IPS-15b (cell line): ENCODE measurements at regions not wholly inside any gene's neighbourhood (a gene's known extent, or its start where the extent isn't known, plus 50 kb on each side); places are given as distances from the start of the nearest gene placed in this dataset.

ENCODE experiments used
- H3K27me3 ChIP-seq: one replicate; pipeline ENCODE4 v1.6.1; 2013; ENCODE audit warnings: low read length; ENCODE audit not compliant: control insufficient read depth, insufficient read depth
- H3K36me3 ChIP-seq: one replicate; pipeline ENCODE4 v1.6.1; 2013; ENCODE audit warnings: low read length; ENCODE audit not compliant: control insufficient read depth, insufficient read depth
- H3K4me1 ChIP-seq: one replicate; pipeline ENCODE4 v1.6.1; 2013; ENCODE audit warnings: mild to moderate bottlenecking, low read length; ENCODE audit not compliant: control insufficient read depth, insufficient read depth
- H3K4me3 ChIP-seq: one replicate; pipeline ENCODE4 v1.5.1; 2013; ENCODE audit warnings: low read depth, low read length
- H3K9ac ChIP-seq: one replicate; pipeline ENCODE4 v1.6.1; 2013; ENCODE audit warnings: low read depth, mild to moderate bottlenecking, low read length
- H3K9me3 ChIP-seq: one replicate; pipeline ENCODE4 v1.6.1; 2013; ENCODE audit warnings: mild to moderate bottlenecking, low read length; ENCODE audit not compliant: control insufficient read depth, insufficient read depth

DNA sequence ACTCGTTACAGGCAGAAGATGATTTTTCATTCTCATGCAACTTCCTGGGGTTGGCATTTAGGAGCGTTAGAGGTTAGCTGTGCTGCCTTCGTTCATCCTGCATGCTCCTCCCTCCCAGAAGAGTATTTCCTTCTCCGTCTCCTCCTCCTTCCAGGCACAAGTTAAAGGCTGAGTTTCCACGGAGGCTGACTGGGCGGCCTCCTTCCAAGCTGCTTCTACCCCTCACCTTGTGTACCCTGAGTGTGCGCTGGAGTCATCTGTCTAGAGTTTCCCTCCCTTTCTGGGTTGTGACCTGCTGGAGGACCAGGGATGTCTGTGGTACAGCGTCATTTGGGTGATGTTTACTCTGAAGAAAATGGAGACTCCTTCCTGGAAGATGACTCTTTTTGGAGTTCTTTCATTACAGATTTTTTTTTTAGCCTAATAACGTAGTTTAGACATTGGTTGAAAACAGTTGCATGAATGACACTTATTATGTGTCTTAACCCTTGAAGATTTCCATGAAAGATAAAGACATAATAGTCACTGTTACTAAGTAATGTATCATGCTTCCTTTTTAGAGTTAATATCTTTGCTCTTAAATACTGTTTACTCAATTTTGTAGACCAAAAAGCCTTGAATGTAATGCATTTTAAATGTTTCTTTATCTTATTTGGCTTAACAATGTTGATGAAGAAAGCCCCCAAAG, 146.9 kb downstream of the TENT4A start:
- Histone ChIP-seq H3K9ac (no peak overlapping the region), H3K36me3 (no peaks in the 10 kb centered on the region), H3K27me3 (no peaks in the 10 kb centered on the region), H3K4me1 (no peaks in the 10 kb centered on the region), H3K4me3 (no peak overlapping the region), H3K9me3 (no peaks in the 10 kb centered on the region)

DNA sequence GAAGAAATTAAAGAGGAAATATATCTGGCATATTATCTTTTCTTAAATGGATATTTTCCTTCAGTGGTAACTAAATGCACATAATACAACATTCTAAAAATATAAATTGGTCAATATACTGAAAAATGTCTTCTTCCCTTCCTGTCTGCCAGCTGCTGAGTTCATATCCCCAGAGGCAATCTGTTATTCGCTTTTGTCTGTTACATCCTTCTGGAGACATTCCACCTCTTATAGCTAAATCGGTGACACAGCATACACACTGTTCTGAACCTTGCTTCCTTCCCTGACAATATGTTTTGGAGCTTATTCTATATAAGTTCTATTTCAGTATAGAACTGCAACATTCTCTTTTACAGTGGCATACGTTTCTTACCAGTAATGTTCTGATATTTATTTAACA, 147.8 kb downstream of the TENT4A start:
- no peaks in the 10 kb centered on the region for H3K36me3 ChIP-seq
- H3K27me3 ChIP-seq: no peaks in the 10 kb centered on the region
- H3K4me3 ChIP-seq: no peak overlapping the region
- no peaks in the 10 kb centered on the region for H3K4me1 ChIP-seq
- no peak overlapping the region for H3K9ac ChIP-seq
- no peaks in the 10 kb centered on the region for H3K9me3 ChIP-seq

DNA sequence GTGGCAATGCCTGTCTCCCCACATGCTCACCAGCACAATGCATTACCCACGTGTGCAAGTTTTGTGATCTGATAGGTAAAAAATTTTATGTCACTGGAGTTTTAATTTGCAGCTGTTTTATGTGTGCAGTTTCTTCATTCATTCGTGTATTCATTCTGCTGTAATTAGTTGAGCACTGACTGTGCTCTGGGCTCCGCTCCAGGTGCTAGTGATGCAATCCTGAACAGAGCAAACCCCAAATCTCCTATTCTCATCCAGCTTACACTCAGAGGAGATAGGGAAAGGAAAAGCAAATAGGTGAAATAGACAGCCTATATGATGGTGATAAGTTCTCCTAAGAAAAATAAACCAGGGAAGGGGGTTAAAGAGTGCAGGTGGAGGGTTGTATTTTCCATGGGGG, 148.4 kb downstream of the TENT4A start:
- Histone ChIP-seq H3K36me3 (no peaks in the 10 kb centered on the region), H3K4me3 (no peak overlapping the region), H3K9ac (no peak overlapping the region), H3K4me1 (no peaks in the 10 kb centered on the region), H3K9me3 (no peaks in the 10 kb centered on the region), H3K27me3 (no peaks in the 10 kb centered on the region)

DNA sequence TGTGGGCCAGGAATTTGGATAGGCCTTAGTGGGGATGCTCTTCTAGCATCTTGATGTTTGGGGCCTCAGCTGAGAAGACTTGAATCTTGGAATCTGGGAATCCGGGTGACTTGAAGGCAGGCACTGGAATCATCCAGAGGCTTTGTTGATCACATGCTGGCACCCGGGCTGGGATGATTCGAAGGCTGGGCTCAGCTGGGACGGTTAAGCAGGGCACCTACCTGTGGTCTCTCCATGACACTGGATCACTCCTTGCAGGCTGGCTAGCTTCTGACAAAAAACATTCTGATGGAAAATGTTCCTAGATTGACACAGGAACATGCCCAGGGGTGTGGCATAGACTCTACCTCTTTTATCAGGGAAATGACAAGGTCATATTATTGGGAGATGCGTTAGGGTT, 149.1 kb downstream of the TENT4A start:
- Histone ChIP-seq H3K4me1 (no peaks in the 10 kb centered on the region), H3K9me3 (no peaks in the 10 kb centered on the region), H3K36me3 (no peaks in the 10 kb centered on the region), H3K4me3 (no peak overlapping the region), H3K9ac (no peak overlapping the region), H3K27me3 (no peaks in the 10 kb centered on the region)

DNA sequence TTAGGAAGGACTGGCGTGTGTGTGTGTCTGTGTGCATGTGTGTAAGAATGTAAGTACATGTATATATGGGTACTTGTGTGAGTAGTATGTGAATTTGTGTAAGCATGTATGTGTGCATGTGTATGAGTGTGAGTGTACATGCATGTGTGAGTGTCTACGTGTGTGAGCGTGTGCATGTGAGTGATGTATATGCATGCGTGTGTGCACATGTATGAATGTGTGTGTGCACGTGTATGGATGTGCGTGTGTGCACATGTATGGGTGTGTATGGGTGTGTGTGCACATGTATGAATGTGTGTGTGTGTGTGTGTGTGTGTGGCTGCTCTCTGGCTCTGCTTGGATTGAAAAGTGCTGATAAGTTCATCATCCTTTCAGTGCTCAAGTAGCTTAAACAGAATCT, 154.5 kb downstream of the TENT4A start:
- no peaks in the 10 kb centered on the region for H3K36me3 ChIP-seq
- no peak overlapping the region for H3K9ac ChIP-seq
- H3K4me1 ChIP-seq: no peaks in the 10 kb centered on the region
- H3K4me3 ChIP-seq: no peak overlapping the region
- H3K27me3 ChIP-seq: no peaks in the 10 kb centered on the region
- no peaks in the 10 kb centered on the region for H3K9me3 ChIP-seq

DNA sequence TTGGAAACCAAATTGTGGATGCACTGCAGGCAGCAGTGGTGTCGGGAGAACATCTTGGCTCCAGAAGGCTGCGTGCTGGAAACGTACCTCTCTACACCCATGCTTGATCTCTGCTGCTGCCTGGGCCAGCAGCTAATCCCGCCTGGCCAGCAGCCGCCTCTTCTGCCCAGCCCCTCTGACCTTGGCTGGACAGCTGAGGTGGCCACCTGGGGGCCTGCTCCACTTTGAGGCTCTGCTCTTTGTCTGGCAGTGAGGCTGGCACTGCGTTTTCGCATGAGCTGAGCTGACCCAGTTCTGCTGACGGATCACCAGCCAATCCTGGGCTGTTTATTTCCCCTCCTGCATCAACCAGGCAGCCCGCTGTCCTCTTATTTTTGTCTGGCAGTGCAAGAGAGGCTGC, 154.9 kb downstream of the TENT4A start:
- Histone ChIP-seq H3K9me3 (no peaks in the 10 kb centered on the region), H3K4me1 (no peaks in the 10 kb centered on the region), H3K4me3 (no peak overlapping the region), H3K27me3 (no peaks in the 10 kb centered on the region), H3K9ac (no peak overlapping the region), H3K36me3 (no peaks in the 10 kb centered on the region)

DNA sequence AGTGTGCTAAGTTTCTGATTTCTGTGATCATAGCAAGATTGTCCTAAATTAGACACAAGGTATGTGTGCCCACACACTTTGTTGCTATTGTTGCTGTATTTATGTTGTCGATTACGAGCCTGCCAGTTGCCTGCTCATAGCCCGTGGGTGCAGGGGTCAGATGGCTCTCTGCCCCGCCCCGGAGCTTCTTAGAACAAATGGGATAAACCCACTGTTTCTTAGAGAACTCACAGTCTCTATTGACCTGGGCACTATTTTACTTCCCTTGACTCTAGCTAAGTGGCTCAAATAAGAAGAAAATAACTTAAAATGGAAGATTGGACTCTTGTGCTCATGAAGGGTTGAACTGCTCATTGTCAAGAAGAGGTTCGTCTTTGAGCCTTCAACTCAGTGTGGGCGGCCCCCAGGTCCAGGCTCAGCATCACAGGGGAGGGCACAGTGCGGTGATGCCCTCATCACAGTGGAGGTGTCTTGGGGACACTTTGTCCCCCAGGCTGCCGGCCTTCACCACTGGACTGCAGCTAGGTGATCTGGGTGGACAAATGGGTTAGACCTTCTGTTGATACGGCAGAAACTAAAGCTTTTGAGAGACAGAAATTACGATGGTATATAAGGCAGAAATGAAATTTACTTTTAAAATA, 155.5 kb downstream of the TENT4A start:
- Histone ChIP-seq H3K9me3 (no peaks in the 10 kb centered on the region), H3K9ac (no peak overlapping the region), H3K4me1 (no peaks in the 10 kb centered on the region), H3K4me3 (no peak overlapping the region), H3K27me3 (no peaks in the 10 kb centered on the region), H3K36me3 (no peaks in the 10 kb centered on the region)

DNA sequence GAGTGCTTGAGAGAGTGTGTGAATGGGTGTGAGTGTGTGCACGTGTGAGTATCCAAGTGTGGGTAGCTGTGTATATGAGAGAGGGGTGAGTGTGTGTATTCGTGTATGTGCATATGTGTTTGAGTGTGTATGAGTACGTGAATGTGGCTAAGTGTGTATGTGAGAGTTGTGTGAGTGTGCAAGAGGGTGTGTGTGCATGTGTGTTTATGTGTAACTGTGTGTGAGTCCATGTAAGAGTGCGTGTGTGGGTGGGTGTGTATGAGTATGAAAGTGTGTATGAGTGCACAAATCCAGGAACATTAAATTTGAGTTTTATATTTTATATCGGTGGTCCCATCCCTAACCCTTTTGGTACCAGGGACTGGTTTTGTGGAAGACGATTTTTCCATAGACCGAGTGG, 156.4 kb downstream of the TENT4A start:
- Histone ChIP-seq H3K9ac (no peak overlapping the region), H3K27me3 (no peaks in the 10 kb centered on the region), H3K9me3 (no peaks in the 10 kb centered on the region)

DNA sequence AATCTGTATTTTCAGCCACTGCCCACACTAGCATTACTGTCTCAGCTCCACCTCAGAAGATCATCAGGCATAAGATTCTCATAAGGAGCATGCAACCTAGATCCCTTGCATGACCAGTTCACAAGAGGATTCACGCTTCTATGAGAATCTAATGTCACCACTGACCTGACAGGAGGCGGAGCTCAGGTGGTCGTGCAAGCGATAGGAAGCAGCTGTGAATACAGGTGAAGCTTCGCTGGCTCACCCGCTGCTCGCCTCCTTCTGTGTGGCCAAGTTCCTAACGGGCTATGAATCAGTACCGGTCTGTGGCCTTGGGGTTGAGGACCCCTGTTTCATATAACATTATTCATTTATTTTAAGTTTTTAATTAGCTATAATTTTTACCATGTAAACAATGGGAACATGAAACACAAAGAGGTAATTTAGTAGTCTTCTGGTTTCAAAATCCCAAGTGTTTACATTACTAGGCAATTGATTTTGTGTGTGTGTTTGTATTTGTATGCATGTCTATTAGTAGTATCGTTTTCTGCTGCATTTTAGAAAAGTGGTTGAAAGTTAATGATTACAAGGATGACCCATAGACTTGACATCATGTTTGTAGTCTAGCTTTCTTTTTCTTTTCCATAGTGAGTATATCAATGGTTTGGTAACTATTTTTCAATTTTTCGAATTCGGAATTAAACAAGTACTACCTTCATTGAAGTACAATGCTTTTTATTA, 159.4 kb downstream of the TENT4A start:
- no peaks in the 10 kb centered on the region for H3K27me3 ChIP-seq

More for the DNA sequence above, 156.4 kb downstream of the TENT4A start:
- H3K36me3 ChIP-seq: no peaks in the 10 kb centered on the region
- H3K4me3 ChIP-seq: no peak overlapping the region
- H3K4me1 ChIP-seq: no peaks in the 10 kb centered on the region

DNA sequence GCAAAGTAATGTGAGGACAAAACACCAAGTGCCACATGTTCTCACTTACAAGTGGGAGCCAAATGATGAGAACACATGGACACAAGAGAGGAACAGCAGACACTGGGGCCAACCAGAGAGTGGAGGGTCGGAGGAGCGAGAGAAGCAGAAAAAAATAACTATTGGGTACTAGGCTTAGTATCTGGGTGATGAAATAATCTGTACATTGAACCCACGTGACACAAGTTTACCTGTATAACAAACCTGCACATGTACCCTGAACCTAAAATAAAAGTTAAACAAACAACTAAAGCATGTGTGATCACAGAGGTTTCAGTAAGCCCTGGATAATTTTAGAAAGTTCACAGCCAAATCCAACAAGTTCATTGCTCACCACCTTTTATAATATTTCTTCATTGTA, 160.1 kb downstream of the TENT4A start:
- Histone ChIP-seq H3K4me1 (no peaks in the 10 kb centered on the region), H3K9me3 (no peaks in the 10 kb centered on the region), H3K27me3 (no peaks in the 10 kb centered on the region), H3K9ac (no peak overlapping the region), H3K36me3 (no peaks in the 10 kb centered on the region), H3K4me3 (no peak overlapping the region)

More for the DNA sequence above, 159.4 kb downstream of the TENT4A start:
- Histone ChIP-seq H3K4me3 (no peak overlapping the region), H3K4me1 (no peaks in the 10 kb centered on the region), H3K9me3 (no peaks in the 10 kb centered on the region), H3K36me3 (no peaks in the 10 kb centered on the region), H3K9ac (no peak overlapping the region)

DNA sequence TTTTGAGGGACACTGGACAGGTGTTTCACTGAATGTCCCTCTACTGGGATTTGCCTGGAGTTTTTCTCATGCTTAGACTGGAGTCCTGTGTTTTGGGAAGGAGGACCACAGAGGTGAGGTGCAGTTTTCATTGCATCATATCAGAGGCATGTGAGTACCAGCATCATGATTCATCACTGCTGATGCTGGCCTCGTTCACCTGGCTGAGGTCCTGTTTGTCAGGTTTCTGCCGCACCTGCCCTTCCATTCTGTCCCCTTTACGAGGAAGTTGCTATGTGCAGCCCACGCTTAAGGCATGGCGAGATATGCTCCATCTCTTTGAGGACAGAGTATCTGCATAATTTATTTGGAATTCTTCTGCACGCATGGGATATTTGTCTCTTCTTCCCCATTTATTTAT, 162.1 kb downstream of the TENT4A start:
- Histone ChIP-seq H3K4me3 (no peak overlapping the region), H3K36me3 (no peaks in the 10 kb centered on the region), H3K9ac (no peak overlapping the region), H3K27me3 (no peaks in the 10 kb centered on the region), H3K9me3 (no peaks in the 10 kb centered on the region), H3K4me1 (no peaks in the 10 kb centered on the region)
